ENCODE measurements at regions not wholly inside any gene's neighbourhood (a gene's known extent, or its start where the extent isn't known, plus 50 kb on each side); places are given as distances from the start of the nearest gene placed in this dataset.

- Mint-ChIP-seq H3K4me1 (peaks cover 8% of the 10 kb centered on the region), H3K9me3 (no peaks in the 10 kb centered on the region), H3K36me3 (ENCODE audit: low read depth) (peaks cover 27% of the 10 kb centered on the region; the same call in 2 of the 3 replicates), H3K27ac (0 out of 2 replicates have a peak overlapping the region, but pooled peaks have one; percentile 11), H3K4me3 (no peak overlapping the region), H3K27me3 (ENCODE audit: insufficient read depth, low read depth, poor library complexity) (no peaks in the 10 kb centered on the region)
- no peak for ATAC-seq
- H3K4me3 ChIP-seq = no peak overlapping the region
- H3K27me3 ChIP-seq (ENCODE audit: insufficient read depth) = no peaks in the 10 kb centered on the region
- H3K9me2 ChIP-seq (ENCODE audit: insufficient read depth) = no peaks in the 10 kb centered on the region
- H3K4me1 ChIP-seq (ENCODE audit: insufficient read depth) = peaks cover 12% of the 10 kb centered on the region; the same call in 1 of the 2 replicates
- H3K27ac ChIP-seq (ENCODE audit: low read depth) = 0 out of 2 replicates have a peak overlapping the region, but pooled peaks have one; percentile 47
- H2AFZ ChIP-seq = no peak overlapping the region
- 0 out of 2 replicates have a peak, but pooled peaks cover 3% of the 10 kb centered on the region for H3K36me3 ChIP-seq (ENCODE audit: insufficient read depth)
- H4K20me1 ChIP-seq (replicated peaks; ENCODE audit: insufficient read depth) = no peaks in the 10 kb centered on the region; the same call in 1 of the 2 replicates
- no peak overlapping the region for H3K4me2 ChIP-seq
- H3K79me2 ChIP-seq (replicated peaks; ENCODE audit: insufficient read depth) = no peaks in the 10 kb centered on the region
- TF ChIP-seq EZH2phosphoT487 (IDR thresholded peaks at IDR 0.05; ENCODE audit: unreplicated experiment) (no peak), ZNF114 (CRISPR knock-in tag; IDR thresholded peaks at IDR 0.05) (no peak), ZNF331 (CRISPR knock-in tag; IDR thresholded peaks at IDR 0.05; ENCODE audit: low read depth) (no peak), JUNB (IDR thresholded peaks at IDR 0.05; ENCODE audit: unreplicated experiment) (no peak), EZH2 (IDR thresholded peaks at IDR 0.05; ENCODE audit: low read depth, unreplicated experiment) (no peak), STAT1 (IDR thresholded peaks at IDR 0.05; ENCODE audit: unreplicated experiment) (no peak), POLR2AphosphoS5 (IDR thresholded peaks at IDR 0.05; ENCODE audit: low read depth) (no peak), CREB1 (CRISPR knock-in tag; IDR thresholded peaks at IDR 0.05; ENCODE audit: low read depth) (no peak), NANOG (IDR thresholded peaks at IDR 0.05; ENCODE audit: borderline replicate concordance) (no peak)
- TF ChIP-seq, protein P1, sequence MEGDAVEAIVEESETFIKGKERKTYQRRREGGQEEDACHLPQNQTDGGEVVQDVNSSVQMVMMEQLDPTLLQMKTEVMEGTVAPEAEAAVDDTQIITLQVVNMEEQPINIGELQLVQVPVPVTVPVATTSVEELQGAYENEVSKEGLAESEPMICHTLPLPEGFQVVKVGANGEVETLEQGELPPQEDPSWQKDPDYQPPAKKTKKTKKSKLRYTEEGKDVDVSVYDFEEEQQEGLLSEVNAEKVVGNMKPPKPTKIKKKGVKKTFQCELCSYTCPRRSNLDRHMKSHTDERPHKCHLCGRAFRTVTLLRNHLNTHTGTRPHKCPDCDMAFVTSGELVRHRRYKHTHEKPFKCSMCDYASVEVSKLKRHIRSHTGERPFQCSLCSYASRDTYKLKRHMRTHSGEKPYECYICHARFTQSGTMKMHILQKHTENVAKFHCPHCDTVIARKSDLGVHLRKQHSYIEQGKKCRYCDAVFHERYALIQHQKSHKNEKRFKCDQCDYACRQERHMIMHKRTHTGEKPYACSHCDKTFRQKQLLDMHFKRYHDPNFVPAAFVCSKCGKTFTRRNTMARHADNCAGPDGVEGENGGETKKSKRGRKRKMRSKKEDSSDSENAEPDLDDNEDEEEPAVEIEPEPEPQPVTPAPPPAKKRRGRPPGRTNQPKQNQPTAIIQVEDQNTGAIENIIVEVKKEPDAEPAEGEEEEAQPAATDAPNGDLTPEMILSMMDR (conservative IDR thresholded peaks at IDR 0.05; ENCODE audit: low read depth in 2 of 2) = no peak
- TF ChIP-seq, protein P2, sequence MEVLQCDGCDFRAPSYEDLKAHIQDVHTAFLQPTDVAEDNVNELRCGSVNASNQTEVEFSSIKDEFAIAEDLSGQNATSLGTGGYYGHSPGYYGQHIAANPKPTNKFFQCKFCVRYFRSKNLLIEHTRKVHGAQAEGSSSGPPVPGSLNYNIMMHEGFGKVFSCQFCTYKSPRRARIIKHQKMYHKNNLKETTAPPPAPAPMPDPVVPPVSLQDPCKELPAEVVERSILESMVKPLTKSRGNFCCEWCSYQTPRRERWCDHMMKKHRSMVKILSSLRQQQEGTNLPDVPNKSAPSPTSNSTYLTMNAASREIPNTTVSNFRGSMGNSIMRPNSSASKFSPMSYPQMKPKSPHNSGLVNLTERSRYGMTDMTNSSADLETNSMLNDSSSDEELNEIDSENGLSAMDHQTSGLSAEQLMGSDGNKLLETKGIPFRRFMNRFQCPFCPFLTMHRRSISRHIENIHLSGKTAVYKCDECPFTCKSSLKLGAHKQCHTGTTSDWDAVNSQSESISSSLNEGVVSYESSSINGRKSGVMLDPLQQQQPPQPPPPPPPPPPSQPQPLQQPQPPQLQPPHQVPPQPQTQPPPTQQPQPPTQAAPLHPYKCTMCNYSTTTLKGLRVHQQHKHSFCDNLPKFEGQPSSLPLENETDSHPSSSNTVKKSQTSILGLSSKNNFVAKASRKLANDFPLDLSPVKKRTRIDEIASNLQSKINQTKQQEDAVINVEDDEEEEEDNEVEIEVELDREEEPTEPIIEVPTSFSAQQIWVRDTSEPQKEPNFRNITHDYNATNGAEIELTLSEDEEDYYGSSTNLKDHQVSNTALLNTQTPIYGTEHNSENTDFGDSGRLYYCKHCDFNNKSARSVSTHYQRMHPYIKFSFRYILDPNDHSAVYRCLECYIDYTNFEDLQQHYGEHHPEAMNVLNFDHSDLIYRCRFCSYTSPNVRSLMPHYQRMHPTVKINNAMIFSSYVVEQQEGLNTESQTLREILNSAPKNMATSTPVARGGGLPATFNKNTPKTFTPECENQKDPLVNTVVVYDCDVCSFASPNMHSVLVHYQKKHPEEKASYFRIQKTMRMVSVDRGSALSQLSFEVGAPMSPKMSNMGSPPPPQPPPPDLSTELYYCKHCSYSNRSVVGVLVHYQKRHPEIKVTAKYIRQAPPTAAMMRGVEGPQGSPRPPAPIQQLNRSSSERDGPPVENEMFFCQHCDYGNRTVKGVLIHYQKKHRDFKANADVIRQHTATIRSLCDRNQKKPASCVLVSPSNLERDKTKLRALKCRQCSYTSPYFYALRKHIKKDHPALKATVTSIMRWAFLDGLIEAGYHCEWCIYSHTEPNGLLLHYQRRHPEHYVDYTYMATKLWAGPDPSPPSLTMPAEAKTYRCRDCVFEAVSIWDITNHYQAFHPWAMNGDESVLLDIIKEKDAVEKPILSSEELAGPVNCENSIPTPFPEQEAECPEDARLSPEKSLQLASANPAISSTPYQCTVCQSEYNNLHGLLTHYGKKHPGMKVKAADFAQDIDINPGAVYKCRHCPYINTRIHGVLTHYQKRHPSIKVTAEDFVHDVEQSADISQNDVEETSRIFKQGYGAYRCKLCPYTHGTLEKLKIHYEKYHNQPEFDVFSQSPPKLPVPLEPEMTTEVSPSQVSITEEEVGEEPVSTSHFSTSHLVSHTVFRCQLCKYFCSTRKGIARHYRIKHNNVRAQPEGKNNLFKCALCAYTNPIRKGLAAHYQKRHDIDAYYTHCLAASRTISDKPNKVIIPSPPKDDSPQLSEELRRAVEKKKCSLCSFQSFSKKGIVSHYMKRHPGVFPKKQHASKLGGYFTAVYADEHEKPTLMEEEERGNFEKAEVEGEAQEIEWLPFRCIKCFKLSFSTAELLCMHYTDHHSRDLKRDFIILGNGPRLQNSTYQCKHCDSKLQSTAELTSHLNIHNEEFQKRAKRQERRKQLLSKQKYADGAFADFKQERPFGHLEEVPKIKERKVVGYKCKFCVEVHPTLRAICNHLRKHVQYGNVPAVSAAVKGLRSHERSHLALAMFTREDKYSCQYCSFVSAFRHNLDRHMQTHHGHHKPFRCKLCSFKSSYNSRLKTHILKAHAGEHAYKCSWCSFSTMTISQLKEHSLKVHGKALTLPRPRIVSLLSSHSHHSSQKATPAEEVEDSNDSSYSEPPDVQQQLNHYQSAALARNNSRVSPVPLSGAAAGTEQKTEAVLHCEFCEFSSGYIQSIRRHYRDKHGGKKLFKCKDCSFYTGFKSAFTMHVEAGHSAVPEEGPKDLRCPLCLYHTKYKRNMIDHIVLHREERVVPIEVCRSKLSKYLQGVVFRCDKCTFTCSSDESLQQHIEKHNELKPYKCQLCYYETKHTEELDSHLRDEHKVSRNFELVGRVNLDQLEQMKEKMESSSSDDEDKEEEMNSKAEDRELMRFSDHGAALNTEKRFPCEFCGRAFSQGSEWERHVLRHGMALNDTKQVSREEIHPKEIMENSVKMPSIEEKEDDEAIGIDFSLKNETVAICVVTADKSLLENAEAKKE (CRISPR knock-in tag; IDR thresholded peaks at IDR 0.05) = no peak
- no peaks in the 10 kb centered on the region for H3F3A ChIP-seq (replicated peaks; ENCODE audit: low read depth)
- no peak for DNase-seq (ENCODE audit: low spot score)
These were observed 109.0 kb upstream of the PCAT7 start for GRCh38 chr9:94445863-94446262.

Measured in GM23338 (cell line).